Neural crest cell (in vitro differentiated cells): ENCODE measurements at regions not wholly inside any gene's neighbourhood (a gene's known extent, or its start where the extent isn't known, plus 50 kb on each side); places are given as distances from the start of the nearest gene placed in this dataset.

Source experiments
- DNase-seq: peaks from one replicate; pipeline ENCODE4 v3.0.0; 2021; ENCODE audit warnings: low read depth, mixed read lengths, low spot score
- H3K27ac Mint-ChIP-seq: one replicate; pipeline ENCODE4 v1.8.0; 2021; ENCODE audit warnings: mild to moderate bottlenecking, mixed read lengths; ENCODE audit not compliant: unreplicated experiment
- H3K27me3 Mint-ChIP-seq: 2 replicates; pipeline ENCODE4 v1.8.0; 2021; ENCODE audit warnings: low read depth, mild to moderate bottlenecking, mixed read lengths
- H3K36me3 Mint-ChIP-seq: 2 replicates; pipeline ENCODE4 v1.8.0; 2021; ENCODE audit warnings: low read depth, mild to moderate bottlenecking, mixed read lengths
- H3K4me1 Mint-ChIP-seq: 2 replicates; pipeline ENCODE4 v1.8.0; 2021; ENCODE audit warnings: mixed read lengths
- H3K4me3 Mint-ChIP-seq: one replicate; pipeline ENCODE4 v1.8.0; 2021; ENCODE audit warnings: mild to moderate bottlenecking, mixed read lengths
- H3K9me3 Mint-ChIP-seq: 2 replicates; pipeline ENCODE4 v1.8.0; 2021; ENCODE audit warnings: mixed read lengths
- TF ChIP-seq, protein P1 (sequence below): fragments of 200-600 bp; sonication (generic); conservative IDR thresholded peaks from 2 replicates; pipeline ENCODE4 v1.5.0; 2021; ENCODE audit warnings: antibody characterized with exemption, mild to moderate bottlenecking

- no peaks in the 10 kb centered on the region for H3K36me3 Mint-ChIP-seq
- no peak for DNase-seq
- H3K9me3 Mint-ChIP-seq, result no peaks in the 10 kb centered on the region
- H3K27ac Mint-ChIP-seq, result no peak overlapping the region
- no peak overlapping the region for H3K4me3 Mint-ChIP-seq
- no peaks in the 10 kb centered on the region for H3K27me3 Mint-ChIP-seq
- TF ChIP-seq, protein P1, sequence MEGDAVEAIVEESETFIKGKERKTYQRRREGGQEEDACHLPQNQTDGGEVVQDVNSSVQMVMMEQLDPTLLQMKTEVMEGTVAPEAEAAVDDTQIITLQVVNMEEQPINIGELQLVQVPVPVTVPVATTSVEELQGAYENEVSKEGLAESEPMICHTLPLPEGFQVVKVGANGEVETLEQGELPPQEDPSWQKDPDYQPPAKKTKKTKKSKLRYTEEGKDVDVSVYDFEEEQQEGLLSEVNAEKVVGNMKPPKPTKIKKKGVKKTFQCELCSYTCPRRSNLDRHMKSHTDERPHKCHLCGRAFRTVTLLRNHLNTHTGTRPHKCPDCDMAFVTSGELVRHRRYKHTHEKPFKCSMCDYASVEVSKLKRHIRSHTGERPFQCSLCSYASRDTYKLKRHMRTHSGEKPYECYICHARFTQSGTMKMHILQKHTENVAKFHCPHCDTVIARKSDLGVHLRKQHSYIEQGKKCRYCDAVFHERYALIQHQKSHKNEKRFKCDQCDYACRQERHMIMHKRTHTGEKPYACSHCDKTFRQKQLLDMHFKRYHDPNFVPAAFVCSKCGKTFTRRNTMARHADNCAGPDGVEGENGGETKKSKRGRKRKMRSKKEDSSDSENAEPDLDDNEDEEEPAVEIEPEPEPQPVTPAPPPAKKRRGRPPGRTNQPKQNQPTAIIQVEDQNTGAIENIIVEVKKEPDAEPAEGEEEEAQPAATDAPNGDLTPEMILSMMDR, result no peak
- no peaks in the 10 kb centered on the region for H3K4me1 Mint-ChIP-seq
Observed at GRCh38 chr16:11432856-11433395, 87.7 kb downstream of the RMI2 start.

GRCh38 chr16:11435576-11435975 lies 90.3 kb downstream of the RMI2 start:
- H3K4me3 Mint-ChIP-seq, result no peak overlapping the region
- H3K27ac Mint-ChIP-seq, result no peak overlapping the region
- TF ChIP-seq, protein P1, result no peak
- no peaks in the 10 kb centered on the region for H3K27me3 Mint-ChIP-seq
- H3K36me3 Mint-ChIP-seq, result peaks cover 4% of the 10 kb centered on the region
- no peaks in the 10 kb centered on the region for H3K4me1 Mint-ChIP-seq
- no peak for DNase-seq
- no peaks in the 10 kb centered on the region for H3K9me3 Mint-ChIP-seq

DNA sequence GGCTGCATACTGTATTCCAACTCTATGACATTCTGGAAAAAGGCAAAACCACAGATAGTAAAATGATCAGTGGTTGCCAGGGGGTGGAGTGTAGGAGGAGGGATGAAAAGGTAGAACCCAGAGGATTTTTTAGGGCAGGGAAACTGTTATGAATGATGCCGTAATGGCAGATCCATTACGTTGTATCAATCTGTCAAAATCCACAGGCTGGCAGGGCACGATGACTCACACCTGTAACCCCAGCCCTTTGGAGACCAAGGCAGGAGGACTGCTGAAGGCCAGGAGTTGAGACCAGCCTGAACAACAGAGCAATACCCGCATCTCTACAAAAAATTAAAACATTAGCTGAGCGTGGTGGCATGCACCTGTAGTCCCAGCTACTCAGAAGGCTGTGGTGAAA lies 91.8 kb downstream of the RMI2 start:
- Mint-ChIP-seq H3K36me3 (peaks cover 4% of the 10 kb centered on the region), H3K4me3 (no peak overlapping the region), H3K4me1 (no peaks in the 10 kb centered on the region)

GRCh38 chr16:11439790-11440656 lies 94.8 kb downstream of the RMI2 start:
- no peak overlapping the region for H3K27ac Mint-ChIP-seq
- peaks cover 4% of the 10 kb centered on the region for H3K36me3 Mint-ChIP-seq
- no peaks in the 10 kb centered on the region for H3K4me1 Mint-ChIP-seq
- TF ChIP-seq, protein P1, result no peak
- no peaks in the 10 kb centered on the region for H3K27me3 Mint-ChIP-seq
- no peaks in the 10 kb centered on the region for H3K9me3 Mint-ChIP-seq
- DNase-seq, result no peak
- H3K4me3 Mint-ChIP-seq, result no peak overlapping the region

More for the DNA sequence above, 91.8 kb downstream of the RMI2 start:
- H3K27me3 Mint-ChIP-seq, result no peaks in the 10 kb centered on the region
- TF ChIP-seq, protein P1, result no peak
- H3K27ac Mint-ChIP-seq, result no peak overlapping the region
- H3K9me3 Mint-ChIP-seq, result no peaks in the 10 kb centered on the region
- no peak for DNase-seq

- DNase-seq, result no peak
- H3K27me3 Mint-ChIP-seq, result no peaks in the 10 kb centered on the region
- TF ChIP-seq, protein P1, result no peak
- no peak overlapping the region for H3K4me3 Mint-ChIP-seq
- peaks cover 4% of the 10 kb centered on the region for H3K36me3 Mint-ChIP-seq
- no peak overlapping the region for H3K27ac Mint-ChIP-seq
- H3K4me1 Mint-ChIP-seq, result no peaks in the 10 kb centered on the region
- H3K9me3 Mint-ChIP-seq, result no peaks in the 10 kb centered on the region
Observed at GRCh38 chr16:11440657-11441012, 95.4 kb downstream of the RMI2 start.
